Calu3 (cell line): ENCODE measurements at regions not wholly inside any gene's neighbourhood (a gene's known extent, or its start where the extent isn't known, plus 50 kb on each side); places are given as distances from the start of the nearest gene placed in this dataset.

ENCODE experiments used
- BruUV-seq: library from RNA; stranded (reverse); fragments of 400-500 nt; replicated peaks from 2 replicates; lab custom pipeline; 2021; lab: Mats Ljungman, UMichigan
- CTCF ChIA-PET: fragments of 300-600 bp; sonication (Branson Sonifier 250); formaldehyde crosslinking; loops from one replicate; lab custom pipeline; 2022; ENCODE audit warnings: antibody characterized with exemption; lab: Charles Lee
- DNase-seq: peaks from one replicate; pipeline ENCODE4 v3.0.0; 2022
- H3K27ac Mint-ChIP-seq: one replicate; pipeline ENCODE4 v1.8.0; 2022; ENCODE audit warnings: mixed read lengths; ENCODE audit not compliant: unreplicated experiment
- H3K27me3 Mint-ChIP-seq: one replicate; pipeline ENCODE4 v1.8.0; 2022; ENCODE audit warnings: mixed read lengths; ENCODE audit not compliant: unreplicated experiment
- H3K36me3 Mint-ChIP-seq: one replicate; pipeline ENCODE4 v1.8.0; 2022; ENCODE audit warnings: mild to moderate bottlenecking, moderate library complexity, mixed read lengths; ENCODE audit not compliant: insufficient read depth, unreplicated experiment
- H3K4me1 Mint-ChIP-seq: one replicate; pipeline ENCODE4 v1.8.0; 2022; ENCODE audit warnings: mild to moderate bottlenecking, low read depth, mixed read lengths; ENCODE audit not compliant: unreplicated experiment
- H3K4me3 Mint-ChIP-seq: one replicate; pipeline ENCODE4 v1.8.0; 2022; ENCODE audit warnings: mild to moderate bottlenecking, low read depth, moderate library complexity, mixed read lengths; ENCODE audit not compliant: unreplicated experiment
- H3K9me3 Mint-ChIP-seq: one replicate; pipeline ENCODE4 v1.8.0; 2022; ENCODE audit warnings: low read depth, mixed read lengths; ENCODE audit not compliant: unreplicated experiment
- CTCF ChIP-seq: fragments of 200-600 bp; IDR thresholded peaks from one replicate; pipeline ENCODE4 v1.8.0; 2022; ENCODE audit warnings: antibody characterized with exemption; ENCODE audit not compliant: unreplicated experiment
- intact Hi-C: fragments of 100-400 bp; cut with micrococcal nuclease; formaldehyde crosslinking; loops from one replicate; pipeline ENCODE4 v1.10.0; 2022; ENCODE audit not compliant: unreplicated experiment

DNA sequence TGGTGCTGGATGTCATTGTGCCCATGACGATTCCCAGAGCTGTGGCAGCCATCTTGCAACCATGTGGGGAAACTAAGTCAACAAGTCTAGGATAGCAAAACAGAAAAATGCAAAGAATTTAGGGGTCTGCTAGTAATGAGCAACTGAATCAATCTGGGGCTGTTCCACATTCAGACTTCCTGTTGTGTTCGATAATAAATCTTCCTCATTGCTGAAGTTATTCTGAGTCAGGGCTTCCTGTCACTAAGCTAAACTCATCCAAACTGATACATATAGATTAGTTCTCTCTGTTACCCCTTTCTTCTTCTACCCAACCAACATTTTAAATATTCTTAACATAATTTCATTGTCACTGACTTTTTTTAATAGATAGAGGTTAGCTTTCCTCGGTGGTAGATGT is 205.9 kb downstream of the HACE1 start:
- H3K9me3 Mint-ChIP-seq: no peaks in the 10 kb centered on the region
- H3K4me1 Mint-ChIP-seq: no peaks in the 10 kb centered on the region
- no TSS peak for BruUV-seq
- no peaks in the 10 kb centered on the region for H3K27me3 Mint-ChIP-seq
- no peak for TF ChIP-seq CTCF
- no peak overlapping the region for H3K27ac Mint-ChIP-seq
- H3K4me3 Mint-ChIP-seq: no peak overlapping the region
- no peak for DNase-seq
- H3K36me3 Mint-ChIP-seq: no peaks in the 10 kb centered on the region
- CTCF ChIA-PET: no interaction called here
- intact Hi-C loops: no loop called here

GRCh38 chr6:104648347-104648746 is 211.4 kb downstream of the HACE1 start:
- no peaks in the 10 kb centered on the region for H3K27me3 Mint-ChIP-seq
- no peaks in the 10 kb centered on the region for H3K36me3 Mint-ChIP-seq
- intact Hi-C loops: no loop called here
- no peak for DNase-seq
- H3K4me3 Mint-ChIP-seq: no peak overlapping the region
- no peak for TF ChIP-seq CTCF
- CTCF ChIA-PET: no interaction called here
- no TSS peak for BruUV-seq
- no peak overlapping the region for H3K27ac Mint-ChIP-seq
- no peaks in the 10 kb centered on the region for H3K9me3 Mint-ChIP-seq
- H3K4me1 Mint-ChIP-seq: no peaks in the 10 kb centered on the region

DNA sequence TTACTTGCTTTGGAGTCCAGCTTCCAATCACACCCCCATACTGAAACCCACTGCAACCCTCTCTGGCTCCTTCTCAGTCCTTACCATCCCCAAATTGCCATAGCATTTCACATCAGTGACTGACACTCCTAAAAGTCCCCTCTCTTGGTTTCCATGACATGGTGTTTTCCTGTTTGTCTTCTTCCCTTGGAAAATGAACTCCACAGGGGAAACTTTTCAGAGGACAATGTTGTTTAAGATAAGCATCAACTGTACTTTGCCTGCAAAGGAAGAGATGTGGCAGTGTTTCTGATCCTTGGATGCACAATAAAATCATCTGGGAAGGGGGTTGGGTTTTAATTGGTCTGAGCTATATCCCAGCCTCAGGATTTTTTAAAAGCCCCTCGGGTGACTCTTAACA is 214.9 kb downstream of the HACE1 start:
- Mint-ChIP-seq H3K27ac (no peak overlapping the region), H3K9me3 (no peaks in the 10 kb centered on the region), H3K4me3 (no peak overlapping the region), H3K36me3 (no peaks in the 10 kb centered on the region), H3K4me1 (no peaks in the 10 kb centered on the region), H3K27me3 (no peaks in the 10 kb centered on the region)
- no peak for TF ChIP-seq CTCF
- DNase-seq: no peak
- no TSS peak for BruUV-seq
- intact Hi-C loops: no loop called here
- CTCF ChIA-PET: no interaction called here

GRCh38 chr6:104642871-104643270 is 216.8 kb downstream of the HACE1 start:
- intact Hi-C loops: no loop called here
- no TSS peak for BruUV-seq
- Mint-ChIP-seq H3K4me3 (no peak overlapping the region), H3K36me3 (no peaks in the 10 kb centered on the region), H3K9me3 (no peaks in the 10 kb centered on the region), H3K27ac (no peak overlapping the region), H3K27me3 (no peaks in the 10 kb centered on the region), H3K4me1 (no peaks in the 10 kb centered on the region)
- no peak for DNase-seq
- no peak for TF ChIP-seq CTCF
- CTCF ChIA-PET: no interaction called here

DNA sequence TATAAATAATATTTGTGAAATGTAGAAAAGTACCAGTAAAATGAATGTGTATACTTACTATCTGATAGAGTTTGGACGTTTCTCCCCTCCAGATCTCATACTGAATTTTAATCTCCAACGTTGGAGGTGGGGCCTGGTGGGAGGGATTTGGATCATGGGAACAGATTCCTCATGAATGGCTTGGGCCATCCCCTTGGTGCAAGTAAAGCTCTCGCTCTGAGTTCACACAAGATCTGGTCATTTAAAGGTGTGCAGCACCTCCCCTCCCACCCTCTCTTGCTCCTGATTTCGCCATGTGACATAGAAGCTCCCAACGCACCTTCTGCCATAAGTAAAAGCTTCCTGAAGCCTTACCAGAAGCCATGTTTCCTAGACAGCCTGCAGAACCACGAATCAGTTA is 219.0 kb downstream of the HACE1 start:
- Mint-ChIP-seq H3K4me1 (no peaks in the 10 kb centered on the region), H3K27me3 (no peaks in the 10 kb centered on the region), H3K4me3 (no peak overlapping the region), H3K36me3 (no peaks in the 10 kb centered on the region), H3K27ac (no peak overlapping the region), H3K9me3 (no peaks in the 10 kb centered on the region)
- BruUV-seq: no TSS peak
- DNase-seq: no peak
- intact Hi-C loops: no loop called here
- no peak for TF ChIP-seq CTCF
- CTCF ChIA-PET: no interaction called here
